Spleen (tissue), 7 donors: ENCODE measurements at regions not wholly inside any gene's neighbourhood (a gene's known extent, or its start where the extent isn't known, plus 50 kb on each side); places are given as distances from the start of the nearest gene placed in this dataset.

Source experiments
- POLR2AphosphoS5 ChIP-seq, 3 donors: sonication (generic); formaldehyde crosslinking; IDR thresholded peaks; one replicate each; pipeline ENCODE4 v1.5.1; 2017; ENCODE audit warnings: antibody characterized with exemption in 3 of 3
- TF ChIP-seq, protein P1 (sequence below), 11 experiments: fragments of 200-600 bp in 7 of 11; fragments of 450-650 bp in 4 of 11; sonication (generic) in 4 of 11; IDR thresholded peaks in 8 of 11; conservative IDR thresholded peaks in 3 of 11; 1 replicate in 7 of 11; 2 replicates in 4 of 11; pipeline versions ENCODE4 v1.4.0 to v1.8.0; 2016 to 2021; ENCODE audit warnings: antibody characterized with exemption in 11 of 11, inconsistent platforms in 4 of 11, mild to moderate bottlenecking in 1 of 11
- donor health status: DM: no; HTN: no; CAD: no; lungs with moderate emphysema.
- donor health status: DM: no; HTN: no; CAD: no.
- donor health status: DM: no; HTN: no; CAD: no.

DNA sequence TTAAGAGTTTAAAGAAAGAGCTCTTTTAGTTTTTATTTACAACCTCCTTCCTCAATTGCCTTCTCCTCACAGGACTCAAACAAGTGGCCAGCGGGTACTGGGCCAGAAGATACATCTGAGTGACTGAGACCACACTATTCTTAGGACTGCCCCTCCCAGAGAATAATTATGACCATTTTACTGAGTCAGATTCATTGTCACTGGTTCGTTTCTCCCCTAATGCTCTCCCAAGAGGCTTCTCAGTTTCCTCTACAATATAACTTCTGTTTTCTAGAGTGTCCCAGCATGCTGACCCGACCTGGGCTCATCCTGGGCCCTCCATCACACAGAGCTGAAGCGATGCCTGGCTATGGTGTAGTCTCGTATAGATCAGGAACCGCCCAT is 279.9 kb downstream of the CD83 start:
- TF ChIP-seq, protein P1, sequence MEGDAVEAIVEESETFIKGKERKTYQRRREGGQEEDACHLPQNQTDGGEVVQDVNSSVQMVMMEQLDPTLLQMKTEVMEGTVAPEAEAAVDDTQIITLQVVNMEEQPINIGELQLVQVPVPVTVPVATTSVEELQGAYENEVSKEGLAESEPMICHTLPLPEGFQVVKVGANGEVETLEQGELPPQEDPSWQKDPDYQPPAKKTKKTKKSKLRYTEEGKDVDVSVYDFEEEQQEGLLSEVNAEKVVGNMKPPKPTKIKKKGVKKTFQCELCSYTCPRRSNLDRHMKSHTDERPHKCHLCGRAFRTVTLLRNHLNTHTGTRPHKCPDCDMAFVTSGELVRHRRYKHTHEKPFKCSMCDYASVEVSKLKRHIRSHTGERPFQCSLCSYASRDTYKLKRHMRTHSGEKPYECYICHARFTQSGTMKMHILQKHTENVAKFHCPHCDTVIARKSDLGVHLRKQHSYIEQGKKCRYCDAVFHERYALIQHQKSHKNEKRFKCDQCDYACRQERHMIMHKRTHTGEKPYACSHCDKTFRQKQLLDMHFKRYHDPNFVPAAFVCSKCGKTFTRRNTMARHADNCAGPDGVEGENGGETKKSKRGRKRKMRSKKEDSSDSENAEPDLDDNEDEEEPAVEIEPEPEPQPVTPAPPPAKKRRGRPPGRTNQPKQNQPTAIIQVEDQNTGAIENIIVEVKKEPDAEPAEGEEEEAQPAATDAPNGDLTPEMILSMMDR (IDR thresholded peaks at IDR 0.05 in 8 of 11, conservative IDR thresholded peaks at IDR 0.05 in 3 of 11) = peak in 2 of 11 experiments; percentile 2 to 5
- TF ChIP-seq POLR2AphosphoS5 (IDR thresholded peaks at IDR 0.05) = no peak
